Esophagus (tissue), 2 donors: ENCODE measurements at regions not wholly inside any gene's neighbourhood (a gene's known extent, or its start where the extent isn't known, plus 50 kb on each side); places are given as distances from the start of the nearest gene placed in this dataset.

Experiments
- H3K27ac ChIP-seq, 2 donors: one replicate each; pipeline ENCODE4 v1.5.1; 2013; ENCODE audit warnings: low read depth in 2 of 2, mild to moderate bottlenecking in 2 of 2, inconsistent platforms in 1 of 2, low read length in 1 of 2, moderate library complexity in 1 of 2
- H3K27me3 ChIP-seq, 2 donors: one replicate each; pipeline ENCODE4 v1.6.1; 2013; ENCODE audit warnings: low read length in 2 of 2, control low read depth in 1 of 2, mild to moderate bottlenecking in 1 of 2; ENCODE audit not compliant: insufficient read depth in 2 of 2, control insufficient read depth in 1 of 2
- H3K36me3 ChIP-seq, 2 donors: one replicate each; pipeline ENCODE4 v1.6.1; 2013; ENCODE audit warnings: low read length in 1 of 2; ENCODE audit not compliant: control insufficient read depth in 2 of 2, insufficient read depth in 2 of 2
- H3K4me1 ChIP-seq, 2 donors: one replicate each; pipeline ENCODE4 v1.6.1; 2013; ENCODE audit warnings: low read length in 1 of 2; ENCODE audit not compliant: control insufficient read depth in 2 of 2, insufficient read depth in 2 of 2
- H3K4me3 ChIP-seq, 2 donors: one replicate each; pipeline ENCODE4 v1.5.1; 2013; ENCODE audit warnings: low read length in 2 of 2, mild to moderate bottlenecking in 2 of 2, low read depth in 1 of 2, moderate library complexity in 1 of 2
- H3K9me3 ChIP-seq, 2 donors: one replicate each; pipeline ENCODE4 v1.6.1; 2013; ENCODE audit warnings: mild to moderate bottlenecking in 2 of 2, low read depth in 1 of 2, low read length in 1 of 2, moderate library complexity in 1 of 2; ENCODE audit not compliant: control insufficient read depth in 2 of 2, insufficient read depth in 1 of 2
- WGBS, 2 donors: extraction: QIAGEN DNeasy Blood & Tissue Kit; methylation state at CpG; one replicate each; pipeline ENCODE4 v1.1.7; 2013; 5-methylcytosine and 5-hydroxymethylcytosine counted together
- donor health status: healthy with polysubstance abuse.
- donor health status: Bipolar disorder and iron deficiency.

DNA sequence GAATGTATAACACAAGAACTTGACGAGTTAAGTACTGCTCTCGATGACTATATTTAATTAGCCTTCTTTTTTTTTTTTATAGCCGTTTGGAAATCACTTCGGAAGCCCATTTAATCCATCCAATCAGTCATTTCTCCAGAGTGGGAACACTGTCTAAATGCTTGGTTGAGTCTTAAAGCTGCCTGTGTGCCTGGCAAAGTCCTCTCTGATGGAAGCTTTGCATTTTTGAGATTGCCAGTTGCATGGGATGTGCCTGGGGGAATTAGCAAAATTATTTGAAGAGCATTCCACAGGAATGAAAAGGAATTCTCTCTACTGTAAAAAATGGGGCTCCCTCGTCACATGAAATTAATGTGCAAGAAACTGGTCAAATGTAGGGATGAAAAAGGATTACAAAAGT is 398.8 kb upstream of the RPS6KA3 start:
- Histone ChIP-seq H3K36me3 (no peaks in the 10 kb centered on the region), H3K9me3 (no peaks in the 10 kb centered on the region), H3K4me3 (no peak overlapping the region), H3K27me3 (no peaks in the 10 kb centered on the region), H3K4me1 (no peaks in the 10 kb centered on the region), H3K27ac (no peak overlapping the region)
- 35 to 50% methylated on average over 5 of the region's 5 CpGs for WGBS, 2 donors

DNA sequence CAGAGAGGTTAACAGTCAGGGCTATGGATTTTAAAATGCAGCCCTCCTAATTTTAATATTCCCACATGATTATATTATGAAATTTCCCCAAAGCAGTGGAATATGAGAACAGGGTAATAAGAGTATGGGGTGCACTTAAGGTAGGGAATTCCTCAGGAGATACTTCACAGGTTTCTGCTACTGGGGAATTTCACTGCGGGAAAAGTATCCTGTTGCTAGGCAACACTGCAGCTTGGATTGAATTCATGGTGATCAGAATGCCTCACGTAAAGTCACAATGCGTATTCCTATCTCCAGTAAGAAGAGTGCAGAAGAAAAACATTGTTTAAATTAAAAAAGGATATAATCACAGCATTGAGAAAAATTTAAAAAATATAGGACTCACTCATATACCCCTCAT is 398.1 kb upstream of the RPS6KA3 start:
- Histone ChIP-seq H3K27me3 (no peaks in the 10 kb centered on the region), H3K36me3 (no peaks in the 10 kb centered on the region), H3K4me3 (no peak overlapping the region), H3K9me3 (no peaks in the 10 kb centered on the region), H3K4me1 (no peaks in the 10 kb centered on the region), H3K27ac (no peak overlapping the region)
- 34 to 40% methylated on average over 3 of the region's 3 CpGs for WGBS, 2 donors

DNA sequence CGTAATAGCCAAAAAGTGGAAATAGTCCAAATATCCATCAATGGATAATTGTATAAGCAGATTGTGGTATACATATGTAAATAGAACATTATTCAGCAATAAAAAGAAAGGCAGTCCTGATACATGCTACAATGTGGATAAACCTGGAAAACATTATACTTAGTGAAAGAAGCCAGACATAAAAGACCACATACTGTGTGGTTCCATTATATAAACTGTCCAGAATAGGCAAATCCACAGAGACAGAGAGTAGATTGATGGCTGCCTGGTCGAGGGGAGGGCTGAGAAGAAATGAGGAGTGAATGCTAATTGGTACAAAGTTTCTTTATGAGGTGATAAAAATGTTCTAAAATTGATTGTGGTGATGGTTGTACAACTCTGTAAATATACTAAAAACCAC is 397.4 kb upstream of the RPS6KA3 start:
- 45 to 62% methylated on average over 2 of the region's 2 CpGs for WGBS, 2 donors
- H3K4me1 ChIP-seq = no peaks in the 10 kb centered on the region
- no peak overlapping the region for H3K4me3 ChIP-seq
- no peak overlapping the region for H3K27ac ChIP-seq
- no peaks in the 10 kb centered on the region for H3K27me3 ChIP-seq
- H3K9me3 ChIP-seq = no peaks in the 10 kb centered on the region
- H3K36me3 ChIP-seq = no peaks in the 10 kb centered on the region

DNA sequence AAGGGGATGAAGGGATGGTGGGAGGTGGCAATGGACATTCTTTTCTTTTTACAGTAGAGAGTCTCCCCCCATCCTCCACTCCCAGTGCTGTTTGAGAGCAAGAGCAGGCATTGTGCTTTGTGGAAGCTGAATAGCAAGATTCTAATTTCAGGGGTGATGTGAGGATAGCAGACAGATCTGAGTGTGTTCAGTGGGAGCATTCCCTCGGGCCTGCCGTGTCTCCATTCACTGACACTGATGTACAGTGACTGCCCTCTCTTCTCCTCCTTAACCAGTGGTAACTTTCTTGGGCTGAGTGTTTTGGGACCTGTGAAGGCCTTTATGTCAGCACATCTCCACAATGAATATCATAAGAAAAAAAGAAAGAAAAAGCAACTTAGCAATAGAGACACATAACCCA is 396.6 kb upstream of the RPS6KA3 start:
- WGBS, 2 donors = 81 to 83% methylated on average over 2 of the region's 2 CpGs
- Histone ChIP-seq H3K36me3 (no peaks in the 10 kb centered on the region), H3K27ac (no peak overlapping the region), H3K27me3 (no peaks in the 10 kb centered on the region), H3K4me3 (no peak overlapping the region), H3K4me1 (no peaks in the 10 kb centered on the region), H3K9me3 (no peaks in the 10 kb centered on the region)

DNA sequence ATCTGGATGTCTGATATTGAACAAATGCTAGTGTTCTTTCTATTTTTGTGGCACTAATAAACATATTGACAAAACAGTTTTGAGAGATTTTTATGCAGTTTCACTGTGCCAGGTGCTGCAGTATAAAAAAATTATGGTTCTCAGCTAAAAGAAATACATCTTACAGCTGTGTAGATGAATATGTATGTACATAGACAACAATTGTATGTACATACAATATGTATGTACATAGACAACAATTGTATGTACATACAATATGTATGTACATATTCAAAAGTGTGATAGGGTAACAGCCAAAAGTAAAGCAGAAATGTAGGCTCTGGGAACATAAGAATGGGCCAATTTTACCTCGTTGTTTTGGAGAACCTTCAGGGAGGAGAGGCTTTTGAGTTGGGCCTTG is 390.0 kb upstream of the RPS6KA3 start:
- H3K4me1 ChIP-seq = no peaks in the 10 kb centered on the region
- no peaks in the 10 kb centered on the region for H3K9me3 ChIP-seq
- H3K27me3 ChIP-seq = no peaks in the 10 kb centered on the region
- no peak overlapping the region for H3K4me3 ChIP-seq
- no peaks in the 10 kb centered on the region for H3K36me3 ChIP-seq
- WGBS, 2 donors = 48 to 79% methylated on average over 1 of the region's 1 CpG
- H3K27ac ChIP-seq = no peak overlapping the region

DNA sequence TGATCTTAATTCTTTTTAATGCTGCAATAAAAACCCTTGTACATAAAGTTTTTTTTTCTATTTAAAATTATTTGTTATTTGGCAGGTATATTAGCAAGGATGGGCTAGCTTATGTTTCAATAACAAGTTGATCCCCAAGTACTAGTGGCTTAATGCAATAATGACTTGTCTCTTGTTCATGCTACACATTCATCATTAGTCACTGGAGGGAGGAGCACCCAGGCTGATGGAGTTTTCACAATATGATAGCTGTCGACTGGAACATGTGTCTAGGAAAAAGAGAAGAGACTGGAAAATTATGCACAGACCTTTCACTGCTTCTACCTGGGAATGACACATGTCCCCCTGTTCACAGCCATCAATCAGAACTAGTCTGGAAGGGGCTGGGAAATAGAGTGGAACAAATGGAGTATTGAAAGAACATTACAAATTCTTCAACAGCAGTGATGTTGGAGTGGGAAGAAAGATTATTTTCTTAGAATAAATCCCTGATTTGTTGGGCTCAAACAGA is 387.9 kb upstream of the RPS6KA3 start:
- no peak overlapping the region for H3K4me3 ChIP-seq
- no peaks in the 10 kb centered on the region for H3K9me3 ChIP-seq
- 33 to 68% methylated on average over 1 of the region's 1 CpG for WGBS, 2 donors
- no peaks in the 10 kb centered on the region for H3K27me3 ChIP-seq
- no peak overlapping the region for H3K27ac ChIP-seq
- no peaks in the 10 kb centered on the region for H3K36me3 ChIP-seq
- H3K4me1 ChIP-seq = no peaks in the 10 kb centered on the region

DNA sequence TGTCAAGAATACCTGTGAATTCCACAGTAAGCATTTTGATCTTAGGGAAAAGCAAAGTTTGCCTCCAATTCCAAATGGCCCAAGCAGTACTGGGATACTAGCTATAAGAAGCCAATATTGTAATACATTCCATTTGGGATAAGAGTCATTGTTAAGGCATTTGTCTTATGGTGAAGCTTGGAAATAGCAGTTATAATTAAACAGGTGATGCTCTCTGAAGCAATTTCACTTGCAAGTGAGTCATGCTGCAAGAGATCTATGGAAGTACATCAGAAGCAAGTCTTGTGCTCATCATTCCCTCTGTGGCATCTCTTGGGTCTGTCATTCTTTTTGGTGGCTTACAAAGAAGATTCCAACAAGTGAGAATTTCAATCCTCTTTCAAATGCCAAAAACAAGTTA is 386.4 kb upstream of the RPS6KA3 start:
- Histone ChIP-seq H3K4me1 (no peaks in the 10 kb centered on the region), H3K9me3 (no peaks in the 10 kb centered on the region), H3K4me3 (no peak overlapping the region), H3K27me3 (no peaks in the 10 kb centered on the region), H3K27ac (no peak overlapping the region), H3K36me3 (no peaks in the 10 kb centered on the region)

DNA sequence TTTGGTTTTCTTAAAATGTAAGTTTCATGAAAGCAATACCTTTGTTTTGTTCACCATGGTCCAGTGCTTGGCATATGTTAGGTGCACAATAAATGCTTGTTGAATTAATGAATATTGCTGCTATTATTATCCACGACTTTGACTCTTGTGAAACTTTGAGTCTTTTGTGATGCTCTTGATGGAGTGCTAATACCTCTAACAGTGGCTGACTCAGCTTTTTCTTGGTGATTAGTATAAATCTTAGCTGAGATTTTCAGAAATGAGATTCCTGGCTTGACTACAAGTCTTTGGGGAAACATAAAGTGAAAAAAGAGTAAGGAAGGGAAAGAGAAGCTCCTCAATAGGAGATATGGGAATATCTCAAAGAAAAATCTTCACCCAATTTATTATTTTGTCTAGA is 375.2 kb upstream of the RPS6KA3 start:
- Histone ChIP-seq H3K36me3 (no peaks in the 10 kb centered on the region), H3K27me3 (no peaks in the 10 kb centered on the region), H3K4me3 (no peak overlapping the region), H3K4me1 (no peaks in the 10 kb centered on the region), H3K9me3 (no peaks in the 10 kb centered on the region), H3K27ac (no peak overlapping the region)
- WGBS, 2 donors = 33 to 50% methylated on average over 1 of the region's 1 CpG

DNA sequence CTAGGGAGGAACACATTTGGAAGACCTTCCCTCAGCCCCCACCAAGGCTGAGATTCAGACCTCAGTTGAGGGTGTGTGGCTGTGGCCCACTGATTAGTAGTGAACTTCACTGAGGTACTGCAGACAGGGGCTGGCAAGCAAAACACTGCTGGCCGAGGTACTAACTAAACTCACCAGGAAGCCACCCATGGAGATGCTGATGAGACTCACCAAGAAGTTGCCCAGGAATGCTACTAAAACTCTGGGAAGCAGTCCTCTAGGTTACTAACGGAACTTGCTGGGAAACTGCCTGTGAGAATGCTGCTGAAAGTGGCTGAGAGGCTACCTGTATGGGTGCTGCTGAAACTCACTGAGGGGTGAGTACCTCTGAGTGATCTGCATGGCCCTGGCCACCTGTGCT is 372.4 kb upstream of the RPS6KA3 start:
- Histone ChIP-seq H3K4me1 (no peaks in the 10 kb centered on the region), H3K4me3 (no peak overlapping the region), H3K9me3 (no peaks in the 10 kb centered on the region), H3K27ac (no peak overlapping the region), H3K36me3 (no peaks in the 10 kb centered on the region), H3K27me3 (no peaks in the 10 kb centered on the region)
- 42 to 52% methylated on average over 2 of the region's 2 CpGs for WGBS, 2 donors

DNA sequence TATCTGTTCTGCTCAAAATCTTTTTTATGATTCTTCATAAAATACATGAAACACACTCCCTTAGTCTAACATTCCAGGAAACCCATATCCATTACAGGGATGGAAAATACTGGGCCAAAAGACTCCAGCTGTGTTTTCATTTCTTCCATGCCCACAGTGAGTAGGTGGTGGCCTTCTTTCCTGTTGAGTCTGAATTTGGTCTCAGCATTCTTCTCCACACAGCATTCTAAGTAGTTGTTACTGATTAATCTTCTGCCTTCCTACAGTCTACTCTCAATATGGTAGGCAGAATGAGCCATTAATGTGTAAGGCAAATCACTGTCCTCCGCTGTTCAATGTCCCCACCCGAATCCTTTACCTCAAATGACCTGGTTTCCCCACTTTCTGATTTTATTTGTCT is 370.6 kb upstream of the RPS6KA3 start:
- Histone ChIP-seq H3K4me3 (no peak overlapping the region), H3K36me3 (no peaks in the 10 kb centered on the region), H3K4me1 (no peaks in the 10 kb centered on the region), H3K9me3 (no peaks in the 10 kb centered on the region), H3K27ac (no peak overlapping the region), H3K27me3 (no peaks in the 10 kb centered on the region)
- 81 to 96% methylated on average over 2 of the region's 2 CpGs for WGBS, 2 donors
